Renal cortex interstitium (tissue), 11 donors: ENCODE measurements at regions not wholly inside any gene's neighbourhood (a gene's known extent, or its start where the extent isn't known, plus 50 kb on each side); places are given as distances from the start of the nearest gene placed in this dataset.
"Not testable (repeated sequence)": the region's sequence is repeated elsewhere in the genome, so short reads cannot be mapped to it uniquely, and the experiment has no call there.

Experiments
- DNase-seq, 11 donors: peaks; one replicate each; pipeline ENCODE4 v3.0.0-alpha.2; 2013; ENCODE audit warnings: low read depth in 9 of 11, low spot score in 4 of 11; ENCODE audit errors: extremely low read depth in 1 of 11

DNA sequence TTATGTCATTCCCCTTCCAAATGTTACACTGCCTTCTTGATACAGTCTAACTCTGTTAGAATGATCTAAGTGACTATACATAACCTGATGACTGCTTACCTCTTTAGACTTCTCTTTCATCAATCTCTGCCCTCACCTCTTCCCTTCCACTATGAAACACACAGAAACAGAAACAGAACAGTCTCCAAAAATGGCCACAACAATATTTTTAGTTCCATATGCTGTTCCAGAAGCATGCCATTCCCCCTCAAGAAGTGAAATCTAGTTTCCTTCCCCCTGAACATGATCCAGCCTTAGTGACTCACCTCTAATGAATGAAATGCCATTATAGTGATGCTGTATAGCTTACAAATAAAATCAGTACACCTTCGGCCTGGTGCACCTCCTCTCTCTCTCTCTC lies 229.3 kb upstream of the TENT5A start:
- no peak for DNase-seq

DNA sequence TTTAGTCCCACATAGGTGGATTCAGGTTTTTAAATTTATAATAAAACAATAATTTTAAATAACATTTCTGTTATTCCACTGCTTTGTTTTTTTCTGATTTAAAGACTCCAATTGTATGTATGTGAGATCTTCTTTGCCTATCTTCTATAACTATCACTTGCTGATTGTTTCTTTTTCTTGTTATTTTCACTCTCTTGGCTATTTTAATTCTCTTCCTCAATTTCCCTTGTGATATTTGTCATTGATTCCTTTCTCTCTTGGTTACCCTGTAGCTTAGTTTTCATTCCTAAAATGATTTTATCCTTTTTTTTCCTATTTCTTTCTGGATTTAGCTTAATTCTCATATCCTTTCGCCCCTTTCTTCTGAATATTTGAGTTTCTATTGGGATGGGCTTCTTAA lies 227.3 kb upstream of the TENT5A start:
- no peak for DNase-seq

DNA sequence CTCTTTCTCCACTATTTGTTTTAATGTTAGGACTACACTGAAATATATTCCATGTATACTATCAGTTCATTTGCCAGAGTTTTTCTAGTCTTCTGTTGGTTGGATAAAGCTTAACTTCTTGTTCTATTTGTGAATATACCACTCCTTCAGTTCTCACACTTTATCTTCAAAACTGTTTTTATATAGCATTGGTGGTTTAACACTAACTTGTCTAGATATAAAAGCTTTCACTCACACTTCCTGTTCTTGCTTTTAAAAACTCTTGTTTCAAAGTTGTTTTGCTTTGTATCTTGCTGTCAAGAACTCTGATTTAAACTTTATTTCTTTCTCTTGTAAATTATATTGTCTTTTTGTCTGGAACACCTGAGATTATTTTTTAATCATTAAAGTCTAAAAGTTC lies 226.8 kb upstream of the TENT5A start:
- no peak for DNase-seq

DNA sequence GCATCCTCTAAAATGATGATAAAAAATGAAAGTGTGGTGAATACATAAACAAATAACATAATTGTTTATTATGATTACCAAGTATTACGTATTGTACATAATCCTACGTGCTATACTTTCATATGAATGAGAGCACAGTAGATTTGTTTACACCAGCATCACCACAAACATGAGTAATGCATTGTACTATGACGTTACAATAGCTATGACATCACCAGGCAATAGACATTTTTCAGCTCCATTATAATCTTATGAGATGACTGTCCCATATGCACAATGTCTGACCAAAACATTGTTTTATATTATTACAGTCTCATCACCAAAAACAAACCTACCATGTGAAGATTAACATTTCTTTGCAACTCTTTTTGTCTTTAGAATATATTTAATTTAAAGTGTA lies 225.7 kb upstream of the TENT5A start:
- no peak for DNase-seq

DNA sequence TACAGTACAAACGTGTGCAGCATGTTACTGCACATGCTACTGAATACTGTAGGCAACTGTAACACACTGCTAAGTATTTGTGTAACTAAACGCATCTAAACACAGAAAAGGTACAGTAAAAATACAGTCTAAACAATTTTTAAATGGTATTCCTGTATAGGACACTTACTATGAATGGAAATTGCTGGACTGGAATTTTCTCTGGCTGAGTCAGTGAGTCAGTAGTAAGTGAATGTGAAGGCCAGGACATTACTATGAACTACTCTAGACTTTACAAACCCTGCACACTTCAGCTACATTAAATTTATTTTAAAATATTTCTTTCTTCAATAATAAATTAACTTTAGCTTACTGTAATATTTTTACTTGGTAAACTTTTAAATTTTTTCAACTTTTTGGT lies 225.0 kb upstream of the TENT5A start:
- no peak for DNase-seq

DNA sequence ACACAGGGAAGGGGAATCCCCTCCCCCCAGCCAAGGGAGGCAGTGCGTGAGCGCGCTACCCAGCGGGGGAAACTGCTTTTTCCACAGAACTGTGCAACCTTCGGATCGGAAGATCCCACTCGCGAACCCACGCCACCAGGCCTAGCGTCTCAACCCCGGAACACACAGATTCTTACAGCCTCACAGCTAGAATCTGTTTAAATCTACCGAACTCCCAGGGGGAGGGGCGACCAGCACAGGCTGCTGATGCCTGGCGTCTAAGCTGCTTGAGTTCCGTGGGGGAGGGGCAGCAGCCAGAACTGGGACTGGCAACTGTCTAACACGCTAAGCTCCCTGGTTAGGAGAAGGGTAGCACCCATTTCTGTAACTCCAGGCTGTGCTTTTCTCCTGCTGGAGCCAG lies 217.3 kb upstream of the TENT5A start:
- no peak for DNase-seq

DNA sequence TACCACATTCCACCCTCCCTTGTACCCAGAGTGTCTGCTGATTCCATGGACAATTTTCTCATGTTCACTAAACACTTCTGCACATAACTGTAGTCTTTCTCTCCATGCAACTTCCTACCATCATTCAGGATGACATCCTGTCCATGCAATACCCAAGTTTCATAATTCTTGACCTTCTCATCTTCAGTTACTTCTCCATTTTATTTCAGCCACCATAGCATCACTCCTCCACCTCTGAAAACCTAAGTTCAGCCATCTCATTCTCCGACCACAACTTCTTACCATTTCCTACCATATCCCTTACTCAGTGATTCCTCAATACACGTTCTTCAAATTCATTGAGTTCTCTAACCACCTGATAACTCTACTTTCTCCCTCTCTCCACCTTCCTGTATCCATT lies 216.5 kb upstream of the TENT5A start:
- no peak for DNase-seq

DNA sequence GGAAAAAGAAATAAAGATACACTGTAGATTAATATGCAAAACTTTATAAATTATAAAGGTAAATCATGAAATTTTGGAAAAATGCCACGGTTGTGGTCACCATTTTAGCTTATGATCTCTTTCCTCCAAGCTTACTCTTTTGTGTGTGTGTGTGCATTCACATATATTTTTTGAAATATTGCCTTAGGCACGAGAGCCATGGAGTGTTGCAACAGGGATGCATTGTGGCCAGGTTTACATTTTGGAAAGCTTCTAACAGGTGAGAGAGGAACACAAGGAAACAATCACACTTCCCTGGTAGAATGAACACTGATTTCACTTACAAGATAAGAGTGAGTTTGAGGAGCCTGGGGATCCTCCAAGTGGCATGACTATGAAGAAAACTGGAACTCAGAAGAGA lies 214.5 kb upstream of the TENT5A start:
- no peak for DNase-seq

DNA sequence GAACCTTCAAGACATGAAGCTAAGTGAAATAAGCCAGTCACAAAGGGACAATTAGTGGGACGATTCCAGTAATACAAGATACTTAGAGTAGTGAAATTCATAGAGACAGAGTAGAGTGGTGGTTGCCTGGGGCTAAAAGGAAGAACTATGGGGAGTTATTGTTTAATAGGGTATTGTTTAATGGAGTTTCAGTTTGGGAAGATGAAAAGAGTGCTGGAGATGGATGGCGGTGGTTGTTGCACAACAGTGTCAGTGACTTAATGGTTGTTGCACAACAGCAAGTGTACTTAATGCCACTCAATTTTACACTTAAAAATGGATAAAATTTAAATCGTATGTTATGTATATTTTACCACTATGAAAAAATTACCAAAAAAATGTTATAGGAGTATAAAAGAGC lies 209.7 kb upstream of the TENT5A start:
- DNase-seq, result no peak

DNA sequence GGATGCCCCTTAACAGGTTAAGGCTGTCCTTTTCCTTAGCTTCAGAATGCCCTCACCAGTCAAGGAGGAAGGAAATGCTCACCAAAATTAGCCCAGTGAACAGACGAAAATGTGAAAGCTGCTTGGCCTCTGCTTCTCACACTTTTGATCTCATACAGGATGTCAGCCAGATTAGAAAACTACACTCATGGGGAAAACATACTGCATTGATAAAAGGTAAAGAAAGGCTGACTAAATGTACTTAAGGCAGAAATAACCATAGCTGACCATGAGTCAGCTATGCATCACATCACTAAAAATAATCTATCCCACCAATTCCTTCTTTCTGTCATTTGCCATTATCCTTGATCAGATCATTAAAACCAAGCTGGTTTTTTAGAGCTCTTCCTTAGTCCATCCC lies 198.4 kb upstream of the TENT5A start:
- no peak for DNase-seq

DNA sequence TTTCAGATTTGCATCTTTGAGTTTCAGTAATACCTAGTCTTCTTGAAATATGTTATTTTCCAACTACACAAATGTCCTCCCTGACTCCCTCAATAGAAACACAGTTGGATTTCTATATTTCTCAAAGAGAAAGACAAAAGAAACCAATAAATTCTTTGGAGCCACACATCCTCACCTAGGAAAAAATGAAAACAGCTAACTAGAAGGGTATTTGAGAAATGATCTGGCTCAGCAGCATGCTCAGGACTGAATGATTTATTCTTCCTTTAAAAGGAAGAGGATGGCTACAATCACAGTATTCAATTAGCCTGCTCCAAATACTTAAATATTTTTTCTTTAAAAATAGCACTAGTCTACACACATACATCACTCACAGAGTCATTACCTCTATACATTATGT lies 196.4 kb upstream of the TENT5A start:
- no peak for DNase-seq

DNA sequence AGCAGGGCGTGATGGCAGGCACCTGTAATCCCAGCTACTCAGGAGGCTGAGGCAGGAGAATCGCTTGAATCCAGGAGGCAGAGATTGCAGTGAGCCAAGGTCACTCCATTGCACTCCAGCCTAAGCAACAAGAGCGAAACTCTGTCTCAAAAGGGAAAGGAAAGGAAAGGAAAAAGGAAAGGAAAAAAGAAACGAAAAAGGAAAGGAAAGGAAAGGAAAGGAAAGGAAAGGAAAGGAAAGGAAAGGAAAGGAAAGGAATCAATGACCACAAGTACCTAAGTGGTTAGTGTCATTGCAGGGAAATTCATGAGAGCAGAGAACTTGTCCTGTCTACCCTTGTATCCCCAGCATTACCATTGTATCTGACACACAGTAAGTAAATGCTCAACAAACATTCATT lies 195.7 kb upstream of the TENT5A start:
- not testable (repeated sequence) for DNase-seq

DNA sequence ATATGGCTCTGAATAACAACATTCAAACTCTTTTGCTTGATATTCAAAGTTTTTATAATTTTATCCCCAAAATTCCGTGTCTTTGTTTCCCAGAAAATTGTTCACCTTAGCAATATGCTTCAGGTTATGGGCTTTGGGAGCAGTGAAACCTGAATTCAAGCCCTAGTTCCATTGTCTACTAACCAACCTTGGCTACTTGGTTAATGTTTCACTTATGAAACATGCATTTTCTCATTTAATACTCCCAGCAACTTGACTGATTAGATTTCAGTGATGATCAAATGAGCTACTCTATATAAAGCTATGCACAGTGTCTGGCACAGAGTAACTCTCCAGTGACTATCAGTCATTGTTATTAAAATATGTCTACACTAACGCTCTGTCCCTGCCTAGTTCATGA lies 192.2 kb upstream of the TENT5A start:
- DNase-seq, result no peak

DNA sequence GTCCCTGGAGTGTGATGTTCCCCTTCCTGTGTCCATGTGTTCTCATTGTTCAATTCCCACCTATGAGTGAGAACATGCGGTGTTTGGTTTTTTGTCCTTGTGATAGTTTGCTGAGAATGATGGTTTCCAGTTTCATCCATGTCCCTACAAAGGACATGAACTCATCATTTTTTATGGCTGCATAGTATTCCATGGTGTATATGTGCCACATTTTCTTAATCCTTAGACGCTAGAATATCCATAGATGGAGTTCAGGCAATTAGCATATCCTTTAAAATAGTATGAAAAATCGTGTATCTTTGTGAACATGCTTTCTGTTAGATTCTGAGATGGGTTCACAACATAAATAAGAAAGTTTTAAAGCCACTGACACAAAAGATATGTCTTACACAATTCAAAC lies 190.4 kb upstream of the TENT5A start:
- DNase-seq, result not testable (repeated sequence)

DNA sequence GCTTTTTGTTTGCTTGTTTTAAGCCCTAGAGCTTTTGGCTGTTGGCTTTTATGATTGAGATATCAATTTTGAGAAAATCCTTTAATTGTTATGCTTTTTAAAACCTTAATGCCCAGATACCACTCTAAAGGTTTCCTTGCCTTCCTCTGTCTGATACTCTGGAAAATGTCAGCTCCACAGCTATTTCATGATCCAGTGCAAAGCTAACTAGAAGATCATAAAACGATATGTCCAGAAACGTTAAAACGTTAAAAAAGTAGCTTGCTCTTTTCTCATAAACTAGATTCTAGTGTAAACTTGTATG lies 189.5 kb upstream of the TENT5A start:
- no peak for DNase-seq

DNA sequence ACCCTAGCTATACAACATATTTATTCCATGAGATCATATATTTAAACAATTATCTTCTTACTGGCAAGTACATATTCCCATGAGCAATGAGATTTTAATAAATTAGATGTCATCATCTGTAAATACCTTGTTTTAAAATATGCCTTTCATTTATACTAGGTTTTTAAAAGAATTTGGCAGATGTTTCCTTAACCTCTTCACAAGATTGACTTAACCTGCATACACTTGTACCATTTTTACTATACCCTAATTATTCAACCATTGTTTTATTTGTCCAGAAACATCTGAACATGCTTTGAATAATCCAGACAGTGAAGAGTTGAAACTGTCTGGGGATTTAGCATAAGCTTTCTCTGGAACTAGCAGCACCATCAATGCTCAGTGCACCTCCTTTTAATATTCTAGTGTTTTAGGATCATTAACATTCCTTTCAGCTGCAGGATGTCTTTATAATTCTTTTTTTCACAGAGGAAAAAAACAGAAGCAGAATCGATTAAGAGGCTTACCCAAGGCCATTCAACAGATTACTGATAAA lies 188.0 kb upstream of the TENT5A start:
- no peak for DNase-seq

DNA sequence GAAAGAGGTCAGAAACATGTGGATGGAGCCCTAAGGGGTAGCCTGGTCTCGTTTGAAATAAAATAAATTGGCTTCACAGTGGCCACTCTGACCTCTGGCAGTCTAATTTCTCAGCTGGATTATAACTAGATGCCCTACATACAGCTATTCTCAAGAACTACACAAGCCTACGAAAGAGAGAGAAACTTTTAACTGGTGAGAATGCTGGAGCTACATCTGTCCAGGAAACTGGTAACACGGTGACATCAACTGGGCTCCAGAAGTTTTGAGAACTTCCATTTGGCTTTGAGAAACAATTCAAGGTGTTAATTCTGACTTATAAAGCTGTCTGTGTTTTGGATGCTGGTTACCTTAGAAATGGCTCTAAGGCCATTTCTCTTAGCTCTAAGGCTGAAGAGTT lies 187.3 kb upstream of the TENT5A start:
- no peak for DNase-seq

DNA sequence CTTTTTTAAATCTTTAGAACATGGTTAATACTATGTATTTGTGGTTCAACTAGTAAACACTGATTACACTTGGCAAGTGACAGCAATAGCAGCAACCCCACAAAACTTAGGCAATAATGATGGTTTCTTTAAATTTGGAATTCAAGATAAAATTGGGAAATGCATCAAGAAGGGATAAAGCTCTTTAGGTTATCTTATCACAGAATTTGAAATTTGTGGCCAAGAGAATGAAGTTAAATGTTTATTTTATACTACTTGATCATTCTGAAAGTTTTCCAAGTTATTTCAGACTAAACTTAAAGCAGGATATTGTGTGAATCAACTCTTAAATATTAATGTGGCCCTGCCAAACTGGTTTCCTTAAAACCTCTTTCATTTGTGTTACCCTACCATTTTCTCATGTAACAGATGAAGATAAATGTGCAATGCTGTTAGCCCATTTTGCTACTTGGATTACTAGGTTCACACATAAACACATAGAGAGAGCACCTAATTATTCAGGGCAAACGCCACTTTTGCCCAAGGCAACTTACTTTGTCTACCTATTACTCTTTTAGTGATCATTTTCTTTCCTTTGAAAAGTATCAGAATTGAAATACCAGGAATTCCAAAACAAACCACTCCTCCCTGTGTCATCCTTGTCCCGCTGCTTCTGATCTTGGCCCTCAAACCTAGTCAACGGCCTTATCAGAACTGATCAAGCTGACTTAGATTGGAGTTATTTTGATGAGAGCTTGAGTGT lies 186.7 kb upstream of the TENT5A start:
- no peak for DNase-seq

DNA sequence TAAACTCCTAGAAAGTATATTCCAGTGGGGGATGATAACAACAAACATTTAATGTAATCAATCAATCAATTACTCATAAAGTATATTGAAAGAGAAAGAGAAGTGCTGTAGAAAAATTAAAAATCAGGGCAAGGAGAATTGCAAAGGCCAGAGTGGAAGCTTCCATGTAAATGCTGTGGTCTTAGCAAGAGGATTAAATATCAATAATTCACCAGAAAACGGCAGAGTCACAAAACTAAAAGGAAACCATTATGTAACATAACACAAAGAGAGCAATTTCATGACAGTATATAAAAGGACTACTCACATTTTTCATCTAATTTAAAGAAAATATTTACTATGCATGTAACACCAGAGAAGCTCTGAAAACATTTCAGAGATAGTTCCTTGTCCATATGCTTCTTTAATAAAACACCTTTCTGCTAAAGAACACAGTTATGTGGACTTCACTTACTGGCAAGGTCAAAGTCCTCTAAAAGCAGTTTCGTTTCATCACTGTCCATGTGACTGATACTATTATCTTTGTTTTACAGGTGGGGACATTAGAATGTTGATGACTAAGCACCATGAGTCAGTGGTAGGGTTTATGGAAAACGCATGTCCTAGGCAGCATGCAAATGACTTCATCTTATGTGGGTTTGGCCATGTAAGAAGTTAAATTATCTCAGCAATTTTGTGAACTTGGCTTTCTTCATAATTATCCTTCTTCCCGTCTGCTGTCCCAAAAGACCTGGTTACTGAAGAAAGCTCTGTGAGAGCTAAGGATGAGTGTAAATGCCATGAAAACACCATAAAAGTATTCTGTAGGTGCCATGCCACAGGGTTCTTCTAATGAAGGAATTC lies 185.8 kb upstream of the TENT5A start:
- DNase-seq, result no peak

DNA sequence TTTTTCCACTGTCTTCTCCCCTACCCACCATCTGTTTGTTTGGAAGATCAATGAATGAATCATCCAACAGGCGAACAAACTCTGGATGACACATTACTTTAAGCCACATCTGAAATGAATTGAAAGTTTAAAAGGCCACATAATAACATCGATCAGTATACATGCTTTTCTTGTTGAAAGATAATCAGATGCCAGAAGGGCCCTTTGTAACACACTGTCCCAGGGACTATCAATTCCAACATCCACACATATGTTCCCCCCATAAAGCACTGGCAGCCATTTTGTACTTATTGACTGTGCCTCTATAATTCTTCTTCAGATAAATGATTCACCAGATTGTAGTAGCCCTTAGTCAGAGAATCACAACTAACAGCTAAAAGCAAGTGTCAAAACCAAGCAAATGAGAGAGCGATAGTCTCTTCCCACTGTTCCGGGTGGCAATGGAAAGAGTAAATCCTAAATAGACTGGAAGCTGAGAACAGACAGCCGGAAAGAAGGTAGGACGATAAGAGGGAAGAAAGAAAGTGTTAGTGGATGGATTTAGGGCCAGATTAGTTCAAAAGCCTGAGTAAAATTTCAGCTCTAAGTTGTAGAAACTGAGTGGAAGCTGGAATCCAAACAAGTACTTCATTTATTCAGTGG lies 184.9 kb upstream of the TENT5A start:
- no peak for DNase-seq
